Gastroesophageal sphincter (tissue), 4 donors: ENCODE measurements at regions not wholly inside any gene's neighbourhood (a gene's known extent, or its start where the extent isn't known, plus 50 kb on each side); places are given as distances from the start of the nearest gene placed in this dataset.

ENCODE experiments used
- ATAC-seq: fragments of 150-250 bp; one replicate; pipeline ENCODE4 v1.9.1; 2016; ENCODE audit warnings: mild to moderate bottlenecking, moderate library complexity
- H3K27ac ChIP-seq, 4 donors: fragments of 200-600 bp; sonication (generic) in 3 of 4; 1 replicate in 3 of 4; 2 replicates in 1 of 4; pipeline ENCODE4 v1.5.1; 2016 to 2019
- H3K27me3 ChIP-seq: fragments of 200-600 bp; sonication (generic); one replicate; pipeline ENCODE4 v1.5.1; 2019
- H3K36me3 ChIP-seq, 2 donors: fragments of 200-600 bp; sonication (generic); one replicate each; pipeline ENCODE4 v1.5.1; 2019; ENCODE audit warnings: control low read depth in 1 of 2
- H3K4me1 ChIP-seq, 3 donors: fragments of 200-600 bp; sonication (generic); 1 replicate in 2 of 3; 2 replicates in 1 of 3; pipeline ENCODE4 v1.5.1; 2016 to 2019; ENCODE audit warnings: control low read depth in 2 of 3
- H3K4me3 ChIP-seq, 2 donors: fragments of 200-600 bp; sonication (generic); one replicate each; pipeline ENCODE4 v1.5.1; 2019; ENCODE audit warnings: mild to moderate bottlenecking in 1 of 2, moderate library complexity in 1 of 2
- H3K9me3 ChIP-seq, 3 donors: fragments of 200-600 bp; sonication (generic); one replicate each; pipeline ENCODE4 v1.5.1; 2017 to 2019; ENCODE audit warnings: control low read depth in 2 of 3
- CTCF ChIP-seq, 4 experiments: fragments of 200-600 bp in 2 of 4; fragments of 450-650 bp in 2 of 4; sonication (generic) in 1 of 4; IDR thresholded peaks; one replicate each; pipeline ENCODE4 v1.5.1; 2017 to 2019; ENCODE audit warnings: antibody characterized with exemption in 4 of 4, mild to moderate bottlenecking in 2 of 4, moderate library complexity in 2 of 4
- EP300 ChIP-seq: sonication (generic); formaldehyde crosslinking; IDR thresholded peaks from one replicate; pipeline ENCODE4 v1.6.1; 2017; ENCODE audit warnings: antibody characterized with exemption, mild to moderate bottlenecking
- POLR2A ChIP-seq, 2 donors: fragments of 450-650 bp; IDR thresholded peaks; one replicate each; pipeline ENCODE4 v1.6.1; 2017; ENCODE audit warnings: antibody characterized with exemption in 2 of 2, mild to moderate bottlenecking in 2 of 2, moderate library complexity in 1 of 2
- POLR2AphosphoS5 ChIP-seq: sonication (generic); formaldehyde crosslinking; IDR thresholded peaks from one replicate; pipeline ENCODE4 v1.6.1; 2017; ENCODE audit warnings: antibody characterized with exemption
- WGBS, 2 donors: methylation state at CpG; one replicate each; pipeline ENCODE4 v1.1.5; 2018; ENCODE audit warnings: low coverage in 1 of 2; 5-methylcytosine and 5-hydroxymethylcytosine counted together

- H3K9me3 ChIP-seq = no peaks in the 10 kb centered on the region
- 86 to 96% methylated on average over 3 of the region's 3 CpGs for WGBS, 2 donors
- no peak for ATAC-seq
- H3K27ac ChIP-seq = no peak overlapping the region
- H3K4me1 ChIP-seq = no peaks in the 10 kb centered on the region
- H3K36me3 ChIP-seq = no peaks in the 10 kb centered on the region
- H3K27me3 ChIP-seq = no peaks in the 10 kb centered on the region
- no peak for TF ChIP-seq EP300
- no peak for TF ChIP-seq POLR2AphosphoS5
- no peak for TF ChIP-seq POLR2A (IDR thresholded peaks at IDR 0.05)
- H3K4me3 ChIP-seq = no peak overlapping the region
Measured at GRCh38 chr1:106517224-106517623, 539.2 kb upstream of the PRMT6 start.

GRCh38 chr1:106523497-106523896 lies 533.0 kb upstream of the PRMT6 start:
- Histone ChIP-seq H3K27ac (no peak overlapping the region), H3K4me3 (no peak overlapping the region), H3K36me3 (no peaks in the 10 kb centered on the region), H3K27me3 (no peaks in the 10 kb centered on the region), H3K4me1 (no peaks in the 10 kb centered on the region), H3K9me3 (no peaks in the 10 kb centered on the region)
- no peak for ATAC-seq
- no peak for TF ChIP-seq EP300
- TF ChIP-seq CTCF (IDR thresholded peaks at IDR 0.05) = no peak
- TF ChIP-seq POLR2AphosphoS5 = no peak
- 64 to 65% methylated on average over 6 of the region's 6 CpGs for WGBS, 2 donors

- H3K4me1 ChIP-seq = no peaks in the 10 kb centered on the region
- no peaks in the 10 kb centered on the region for H3K9me3 ChIP-seq
- no peak for TF ChIP-seq POLR2A (IDR thresholded peaks at IDR 0.05)
- no peak for TF ChIP-seq CTCF (IDR thresholded peaks at IDR 0.05)
- H3K4me3 ChIP-seq = no peak overlapping the region
- H3K27ac ChIP-seq = no peak overlapping the region
- WGBS, 2 donors = 81 to 85% methylated on average over 3 of the region's 3 CpGs
- no peaks in the 10 kb centered on the region for H3K27me3 ChIP-seq
- ATAC-seq = no peak
- H3K36me3 ChIP-seq = no peaks in the 10 kb centered on the region
Measured at GRCh38 chr1:106524631-106525030, 531.8 kb upstream of the PRMT6 start.

- TF ChIP-seq EP300 = no peak
- TF ChIP-seq CTCF (IDR thresholded peaks at IDR 0.05) = no peak
- no peak for TF ChIP-seq POLR2AphosphoS5
- TF ChIP-seq POLR2A (IDR thresholded peaks at IDR 0.05) = no peak
- H3K27ac ChIP-seq = no peak overlapping the region
- H3K9me3 ChIP-seq = peaks cover 0 to 3% (median 0%) of the 10 kb centered on the region in 3 donors
- H3K36me3 ChIP-seq = no peaks in the 10 kb centered on the region
- H3K4me1 ChIP-seq = no peaks in the 10 kb centered on the region
- 68 to 69% methylated on average over 2 of the region's 2 CpGs for WGBS, 2 donors
- no peaks in the 10 kb centered on the region for H3K27me3 ChIP-seq
- H3K4me3 ChIP-seq = no peak overlapping the region
- ATAC-seq = no peak
Measured at GRCh38 chr1:106526650-106527049, 529.8 kb upstream of the PRMT6 start.

GRCh38 chr1:106534612-106535011 lies 521.9 kb upstream of the PRMT6 start:
- Histone ChIP-seq H3K4me1 (no peaks in the 10 kb centered on the region), H3K27ac (no peak overlapping the region), H3K9me3 (peaks cover 0 to 7% (median 0%) of the 10 kb centered on the region in 3 donors), H3K4me3 (no peak overlapping the region), H3K27me3 (no peaks in the 10 kb centered on the region), H3K36me3 (no peaks in the 10 kb centered on the region)
- WGBS, 2 donors = 69 to 84% methylated on average over 2 of the region's 2 CpGs
- no peak for ATAC-seq
- TF ChIP-seq POLR2AphosphoS5 (no peak), POLR2A (IDR thresholded peaks at IDR 0.05) (no peak), CTCF (IDR thresholded peaks at IDR 0.05) (no peak), EP300 (no peak)

- H3K27ac ChIP-seq = no peak overlapping the region
- TF ChIP-seq EP300 = no peak
- no peak for TF ChIP-seq POLR2A (IDR thresholded peaks at IDR 0.05)
- TF ChIP-seq CTCF (IDR thresholded peaks at IDR 0.05) = no peak
- no peak for TF ChIP-seq POLR2AphosphoS5
Measured at GRCh38 chr1:106536741-106537140, 519.7 kb upstream of the PRMT6 start.

More at GRCh38 chr1:106536741-106537140, 519.7 kb upstream of the PRMT6 start:
- H3K4me1 ChIP-seq = no peaks in the 10 kb centered on the region
- no peak for ATAC-seq
- no peaks in the 10 kb centered on the region for H3K36me3 ChIP-seq
- H3K27me3 ChIP-seq = no peaks in the 10 kb centered on the region
- H3K4me3 ChIP-seq = no peak overlapping the region
- peaks cover 0 to 9% (median 0%) of the 10 kb centered on the region in 3 donors for H3K9me3 ChIP-seq
